ENCODE measurements at regions not wholly inside any gene's neighbourhood (a gene's known extent, or its start where the extent isn't known, plus 50 kb on each side); places are given as distances from the start of the nearest gene placed in this dataset.

DNA sequence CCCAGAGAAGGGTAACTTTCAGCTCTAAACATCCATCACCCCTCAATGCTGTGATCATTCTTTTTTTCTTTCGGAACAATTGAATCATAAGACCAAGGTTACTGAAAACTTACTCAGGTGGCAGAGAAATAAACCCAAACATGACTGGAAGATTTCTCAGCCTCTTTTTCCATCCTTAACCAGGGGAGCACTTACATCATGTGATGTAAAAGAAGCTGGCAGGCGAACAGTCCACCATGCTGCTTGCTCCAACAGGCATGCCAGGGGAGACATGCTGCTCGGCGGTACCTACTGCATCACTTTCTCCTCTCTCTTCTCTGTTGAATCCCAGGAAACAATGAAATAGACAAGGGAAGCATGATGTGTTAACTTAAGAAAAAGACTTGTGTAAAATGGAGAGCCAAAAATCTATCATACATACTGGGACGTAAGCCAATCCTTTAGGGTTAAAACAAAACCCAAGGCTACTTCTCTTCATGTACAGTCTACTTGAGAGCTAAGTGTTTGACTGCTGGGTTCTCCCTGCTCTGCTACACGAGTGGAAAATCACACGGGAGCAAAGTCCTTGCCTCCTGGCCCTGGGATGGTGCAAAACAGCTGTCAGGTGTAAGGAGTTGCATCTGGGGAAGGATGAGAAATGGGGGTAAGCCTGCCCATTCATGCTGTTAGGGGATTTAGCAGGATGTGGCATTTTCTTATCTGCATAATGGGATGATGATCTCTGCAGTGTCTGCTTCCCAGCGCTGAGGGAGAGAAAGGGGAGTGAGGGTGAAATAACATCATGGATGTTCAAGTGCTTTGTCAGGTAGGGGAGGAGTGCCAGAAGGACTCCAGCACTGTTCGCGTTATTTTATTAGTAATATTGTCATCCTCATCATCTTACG lies 64.3 kb upstream of the ZNF438 start:
- Histone ChIP-seq H3K4me1 (peaks cover 0 to 5% of the 10 kb centered on the region in 2 donors), H3K36me3 (no peaks in the 10 kb centered on the region), H3K27me3 (no peaks in the 10 kb centered on the region), H3K4me3 (no peak overlapping the region), H3K9me3 (no peaks in the 10 kb centered on the region), H3K27ac (no peak overlapping the region)
- DNase-seq (ENCODE audit: low spot score in 2 of 2): no peak
- intact Hi-C loops (cut with DNase I): no loop called here
- TF ChIP-seq, protein P1, sequence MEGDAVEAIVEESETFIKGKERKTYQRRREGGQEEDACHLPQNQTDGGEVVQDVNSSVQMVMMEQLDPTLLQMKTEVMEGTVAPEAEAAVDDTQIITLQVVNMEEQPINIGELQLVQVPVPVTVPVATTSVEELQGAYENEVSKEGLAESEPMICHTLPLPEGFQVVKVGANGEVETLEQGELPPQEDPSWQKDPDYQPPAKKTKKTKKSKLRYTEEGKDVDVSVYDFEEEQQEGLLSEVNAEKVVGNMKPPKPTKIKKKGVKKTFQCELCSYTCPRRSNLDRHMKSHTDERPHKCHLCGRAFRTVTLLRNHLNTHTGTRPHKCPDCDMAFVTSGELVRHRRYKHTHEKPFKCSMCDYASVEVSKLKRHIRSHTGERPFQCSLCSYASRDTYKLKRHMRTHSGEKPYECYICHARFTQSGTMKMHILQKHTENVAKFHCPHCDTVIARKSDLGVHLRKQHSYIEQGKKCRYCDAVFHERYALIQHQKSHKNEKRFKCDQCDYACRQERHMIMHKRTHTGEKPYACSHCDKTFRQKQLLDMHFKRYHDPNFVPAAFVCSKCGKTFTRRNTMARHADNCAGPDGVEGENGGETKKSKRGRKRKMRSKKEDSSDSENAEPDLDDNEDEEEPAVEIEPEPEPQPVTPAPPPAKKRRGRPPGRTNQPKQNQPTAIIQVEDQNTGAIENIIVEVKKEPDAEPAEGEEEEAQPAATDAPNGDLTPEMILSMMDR (IDR thresholded peaks at IDR 0.05): no peak

- Histone ChIP-seq H3K4me3 (peak overlapping the region in 1 of 2 donors; percentile 1), H3K4me1 (peaks cover 0 to 8% of the 10 kb centered on the region in 2 donors), H3K27me3 (no peaks in the 10 kb centered on the region), H3K9me3 (no peaks in the 10 kb centered on the region), H3K36me3 (no peaks in the 10 kb centered on the region), H3K27ac (peak overlapping the region; percentile 43 to 55)
- intact Hi-C loops (cut with DNase I): no loop called here
- DNase-seq (ENCODE audit: low spot score in 2 of 2): no peak
- TF ChIP-seq, protein P1 (IDR thresholded peaks at IDR 0.05): no peak
These were observed 66.4 kb upstream of the ZNF438 start for GRCh38 chr10:31098046-31098445.

- no peaks in the 10 kb centered on the region for H3K27me3 ChIP-seq
- H3K36me3 ChIP-seq: no peaks in the 10 kb centered on the region
- peaks cover 0 to 8% of the 10 kb centered on the region in 2 donors for H3K4me1 ChIP-seq
- no peak overlapping the region for H3K4me3 ChIP-seq
- DNase-seq (ENCODE audit: low spot score in 2 of 2): no peak
- intact Hi-C loops (cut with DNase I): no loop called here
- TF ChIP-seq, protein P1 (IDR thresholded peaks at IDR 0.05): no peak
- no peak overlapping the region for H3K27ac ChIP-seq
- no peaks in the 10 kb centered on the region for H3K9me3 ChIP-seq
These were observed 67.4 kb upstream of the ZNF438 start for GRCh38 chr10:31099094-31099493.

DNA sequence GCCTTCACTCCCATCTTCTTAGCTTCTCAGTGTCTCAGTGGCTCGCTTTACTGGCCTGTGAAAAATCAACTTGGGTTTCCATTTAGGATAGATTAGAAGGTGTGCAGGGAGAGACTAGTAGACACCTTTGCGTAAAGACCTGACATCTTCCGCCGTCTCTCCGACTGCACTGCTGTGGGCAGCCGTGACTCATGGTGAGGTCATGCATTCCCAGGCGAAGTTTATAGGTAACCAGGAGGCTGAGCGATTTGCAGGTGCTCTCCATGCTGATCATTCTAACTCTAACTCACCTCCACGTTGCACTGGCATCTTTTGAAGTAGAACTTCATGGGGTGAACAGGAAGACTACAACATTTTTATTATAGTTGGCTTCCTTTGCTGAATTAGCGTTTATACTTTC lies 68.0 kb upstream of the ZNF438 start:
- no peak for DNase-seq (ENCODE audit: low spot score in 2 of 2)
- H3K9me3 ChIP-seq: no peaks in the 10 kb centered on the region

GRCh38 chr10:31100115-31100601 lies 68.5 kb upstream of the ZNF438 start:
- Histone ChIP-seq H3K27ac (peak overlapping the region in 1 of 2 donors; percentile 52), H3K27me3 (no peaks in the 10 kb centered on the region), H3K9me3 (no peaks in the 10 kb centered on the region), H3K36me3 (no peaks in the 10 kb centered on the region), H3K4me1 (peaks cover 0 to 8% of the 10 kb centered on the region in 2 donors), H3K4me3 (no peak overlapping the region)
- intact Hi-C loops (cut with DNase I): no loop called here
- DNase-seq (ENCODE audit: low spot score in 2 of 2): no peak
- TF ChIP-seq, protein P1 (IDR thresholded peaks at IDR 0.05): no peak

More for the DNA sequence above, 68.0 kb upstream of the ZNF438 start:
- Histone ChIP-seq H3K4me3 (no peak overlapping the region), H3K4me1 (peaks cover 0 to 8% of the 10 kb centered on the region in 2 donors), H3K27me3 (no peaks in the 10 kb centered on the region), H3K27ac (no peak overlapping the region), H3K36me3 (no peaks in the 10 kb centered on the region)
- intact Hi-C loops (cut with DNase I): no loop called here
- TF ChIP-seq, protein P1 (IDR thresholded peaks at IDR 0.05): no peak

Measured in ascending aorta (tissue), 2 donors.